ENCODE measurements at regions not wholly inside any gene's neighbourhood (a gene's known extent, or its start where the extent isn't known, plus 50 kb on each side); places are given as distances from the start of the nearest gene placed in this dataset.

- no TSS peak for BruUV-seq (replicated peaks)
- H3K9me3 ChIP-seq (ENCODE audit: control insufficient read depth, insufficient read depth, low read depth, low read length): no peaks in the 10 kb centered on the region
- H3K36me3 ChIP-seq (ENCODE audit: control insufficient read depth, insufficient read depth, low read length): no peaks in the 10 kb centered on the region
- in situ Hi-C loops (cut with HindIII; ENCODE audit: low pct_unique_long_range_greater_than_20kb, low sequenced_read_pairs): no loop called here
- POLR2A ChIA-PET: no interaction called here
- ATAC-seq (no peak), DNase-seq (ENCODE audit: low read depth, low spot score) (no peak)
- no peak overlapping the region for H3K27ac ChIP-seq (ENCODE audit: low read length)
- no peak overlapping the region for H3K4me3 ChIP-seq (ENCODE audit: low read depth in 2 of 2, low read length in 2 of 2)
- no peaks in the 10 kb centered on the region for H3K27me3 ChIP-seq (ENCODE audit: control insufficient read depth, insufficient read depth, low read length)
- TF ChIP-seq, protein P1, sequence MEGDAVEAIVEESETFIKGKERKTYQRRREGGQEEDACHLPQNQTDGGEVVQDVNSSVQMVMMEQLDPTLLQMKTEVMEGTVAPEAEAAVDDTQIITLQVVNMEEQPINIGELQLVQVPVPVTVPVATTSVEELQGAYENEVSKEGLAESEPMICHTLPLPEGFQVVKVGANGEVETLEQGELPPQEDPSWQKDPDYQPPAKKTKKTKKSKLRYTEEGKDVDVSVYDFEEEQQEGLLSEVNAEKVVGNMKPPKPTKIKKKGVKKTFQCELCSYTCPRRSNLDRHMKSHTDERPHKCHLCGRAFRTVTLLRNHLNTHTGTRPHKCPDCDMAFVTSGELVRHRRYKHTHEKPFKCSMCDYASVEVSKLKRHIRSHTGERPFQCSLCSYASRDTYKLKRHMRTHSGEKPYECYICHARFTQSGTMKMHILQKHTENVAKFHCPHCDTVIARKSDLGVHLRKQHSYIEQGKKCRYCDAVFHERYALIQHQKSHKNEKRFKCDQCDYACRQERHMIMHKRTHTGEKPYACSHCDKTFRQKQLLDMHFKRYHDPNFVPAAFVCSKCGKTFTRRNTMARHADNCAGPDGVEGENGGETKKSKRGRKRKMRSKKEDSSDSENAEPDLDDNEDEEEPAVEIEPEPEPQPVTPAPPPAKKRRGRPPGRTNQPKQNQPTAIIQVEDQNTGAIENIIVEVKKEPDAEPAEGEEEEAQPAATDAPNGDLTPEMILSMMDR (IDR thresholded peaks at IDR 0.05): no peak
- no peak for TF ChIP-seq SIN3A (IDR thresholded peaks at IDR 0.05; ENCODE audit: borderline replicate concordance, insufficient read depth, low read depth, low read length)
- TF ChIP-seq, protein P2, sequence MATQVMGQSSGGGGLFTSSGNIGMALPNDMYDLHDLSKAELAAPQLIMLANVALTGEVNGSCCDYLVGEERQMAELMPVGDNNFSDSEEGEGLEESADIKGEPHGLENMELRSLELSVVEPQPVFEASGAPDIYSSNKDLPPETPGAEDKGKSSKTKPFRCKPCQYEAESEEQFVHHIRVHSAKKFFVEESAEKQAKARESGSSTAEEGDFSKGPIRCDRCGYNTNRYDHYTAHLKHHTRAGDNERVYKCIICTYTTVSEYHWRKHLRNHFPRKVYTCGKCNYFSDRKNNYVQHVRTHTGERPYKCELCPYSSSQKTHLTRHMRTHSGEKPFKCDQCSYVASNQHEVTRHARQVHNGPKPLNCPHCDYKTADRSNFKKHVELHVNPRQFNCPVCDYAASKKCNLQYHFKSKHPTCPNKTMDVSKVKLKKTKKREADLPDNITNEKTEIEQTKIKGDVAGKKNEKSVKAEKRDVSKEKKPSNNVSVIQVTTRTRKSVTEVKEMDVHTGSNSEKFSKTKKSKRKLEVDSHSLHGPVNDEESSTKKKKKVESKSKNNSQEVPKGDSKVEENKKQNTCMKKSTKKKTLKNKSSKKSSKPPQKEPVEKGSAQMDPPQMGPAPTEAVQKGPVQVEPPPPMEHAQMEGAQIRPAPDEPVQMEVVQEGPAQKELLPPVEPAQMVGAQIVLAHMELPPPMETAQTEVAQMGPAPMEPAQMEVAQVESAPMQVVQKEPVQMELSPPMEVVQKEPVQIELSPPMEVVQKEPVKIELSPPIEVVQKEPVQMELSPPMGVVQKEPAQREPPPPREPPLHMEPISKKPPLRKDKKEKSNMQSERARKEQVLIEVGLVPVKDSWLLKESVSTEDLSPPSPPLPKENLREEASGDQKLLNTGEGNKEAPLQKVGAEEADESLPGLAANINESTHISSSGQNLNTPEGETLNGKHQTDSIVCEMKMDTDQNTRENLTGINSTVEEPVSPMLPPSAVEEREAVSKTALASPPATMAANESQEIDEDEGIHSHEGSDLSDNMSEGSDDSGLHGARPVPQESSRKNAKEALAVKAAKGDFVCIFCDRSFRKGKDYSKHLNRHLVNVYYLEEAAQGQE (IDR thresholded peaks at IDR 0.05; ENCODE audit: insufficient read depth in 1 of 2, low read depth in 2 of 2, low read length in 1 of 2): no peak
- TF ChIP-seq POLR2AphosphoS5 (IDR thresholded peaks at IDR 0.05; ENCODE audit: low read depth, low read length): no peak
- TF ChIP-seq TCF7L2 (IDR thresholded peaks at IDR 0.05; ENCODE audit: low read depth, low read length): no peak
- intact Hi-C loops (cut with micrococcal nuclease; ENCODE audit: unreplicated experiment): no loop called here
- H3K4me1 ChIP-seq (ENCODE audit: control insufficient read depth, insufficient read depth, low read length): no peaks in the 10 kb centered on the region
- CTCF ChIA-PET: no interaction called here
Observed at GRCh38 chr6:82032444-82032843, 215.1 kb downstream of the IBTK start.

DNA sequence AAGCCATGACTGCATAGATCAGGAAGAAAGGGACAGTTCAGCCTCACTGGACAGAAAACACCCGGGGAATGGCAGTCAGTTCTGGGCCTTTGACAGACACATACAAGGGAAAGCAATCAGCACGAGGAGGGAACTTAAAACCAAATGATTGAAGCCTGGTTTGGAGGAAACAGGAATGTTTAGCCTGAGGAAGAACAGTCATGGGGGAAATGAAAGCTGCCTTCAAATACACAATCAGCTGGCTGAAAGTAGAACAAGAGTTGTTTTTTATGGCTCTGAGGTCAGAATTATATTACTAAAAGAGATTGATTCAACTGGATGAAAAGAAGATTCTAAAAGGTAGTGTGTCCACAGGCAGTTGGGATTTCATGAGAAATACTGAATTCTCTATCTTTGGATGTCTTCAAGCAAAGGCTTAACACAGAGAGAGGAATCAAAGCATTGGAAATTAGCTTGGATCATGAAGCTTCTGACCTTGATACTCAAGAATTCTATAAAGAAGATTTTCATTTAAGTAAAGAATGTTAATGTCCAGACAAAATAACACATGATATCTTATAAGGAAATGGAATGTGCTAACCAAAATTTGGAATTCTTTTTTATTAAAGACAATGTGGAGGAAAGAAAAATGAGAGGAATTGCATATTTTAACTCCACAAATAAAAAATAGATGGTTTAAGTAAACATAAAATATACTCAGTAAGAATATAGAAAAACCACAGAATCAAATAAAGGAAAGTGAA, 216.6 kb downstream of the IBTK start:
- H3K4me3 ChIP-seq (ENCODE audit: low read depth in 2 of 2, low read length in 2 of 2): no peak overlapping the region
- no peaks in the 10 kb centered on the region for H3K9me3 ChIP-seq (ENCODE audit: control insufficient read depth, insufficient read depth, low read depth, low read length)
- no peak overlapping the region for H3K27ac ChIP-seq (ENCODE audit: low read length)
- no peaks in the 10 kb centered on the region for H3K27me3 ChIP-seq (ENCODE audit: control insufficient read depth, insufficient read depth, low read length)
- no TSS peak for BruUV-seq (replicated peaks)
- H3K36me3 ChIP-seq (ENCODE audit: control insufficient read depth, insufficient read depth, low read length): no peaks in the 10 kb centered on the region
- CTCF ChIA-PET: no interaction called here
- in situ Hi-C loops (cut with HindIII; ENCODE audit: low pct_unique_long_range_greater_than_20kb, low sequenced_read_pairs): no loop called here
- intact Hi-C loops (cut with micrococcal nuclease; ENCODE audit: unreplicated experiment): no loop called here
- H3K4me1 ChIP-seq (ENCODE audit: control insufficient read depth, insufficient read depth, low read length): no peaks in the 10 kb centered on the region
- no peak for TF ChIP-seq SIN3A (IDR thresholded peaks at IDR 0.05; ENCODE audit: borderline replicate concordance, insufficient read depth, low read depth, low read length)
- no peak for TF ChIP-seq POLR2AphosphoS5 (IDR thresholded peaks at IDR 0.05; ENCODE audit: low read depth, low read length)
- TF ChIP-seq, protein P2 (IDR thresholded peaks at IDR 0.05; ENCODE audit: insufficient read depth in 1 of 2, low read depth in 2 of 2, low read length in 1 of 2): no peak
- TF ChIP-seq TCF7L2 (IDR thresholded peaks at IDR 0.05; ENCODE audit: low read depth, low read length): no peak
- TF ChIP-seq, protein P1 (IDR thresholded peaks at IDR 0.05): no peak
- POLR2A ChIA-PET: no interaction called here
- no peak for DNase-seq (ENCODE audit: low read depth, low spot score)
- no peak for ATAC-seq

Data from Panc1 (cell line).